Coronary artery (tissue), 2 donors: ENCODE measurements at regions not wholly inside any gene's neighbourhood (a gene's known extent, or its start where the extent isn't known, plus 50 kb on each side); places are given as distances from the start of the nearest gene placed in this dataset.

Experiments
- DNase-seq: peaks from one replicate; pipeline ENCODE4 v3.0.0-alpha.2; 2017; ENCODE audit warnings: low spot score
- H3K27ac ChIP-seq, 2 donors: fragments of 200-600 bp; sonication (generic); one replicate each; pipeline ENCODE4 v1.5.1; 2016 to 2019
- H3K4me3 ChIP-seq: fragments of 200-600 bp; sonication (generic); 2 replicates; pipeline ENCODE4 v1.5.1; 2016; ENCODE audit warnings: mild to moderate bottlenecking, moderate library complexity
- TF ChIP-seq, protein P1 (sequence below): fragments of 200-600 bp; sonication (generic); IDR thresholded peaks from one replicate; pipeline ENCODE4 v1.5.1; 2019; ENCODE audit warnings: antibody characterized with exemption

DNA sequence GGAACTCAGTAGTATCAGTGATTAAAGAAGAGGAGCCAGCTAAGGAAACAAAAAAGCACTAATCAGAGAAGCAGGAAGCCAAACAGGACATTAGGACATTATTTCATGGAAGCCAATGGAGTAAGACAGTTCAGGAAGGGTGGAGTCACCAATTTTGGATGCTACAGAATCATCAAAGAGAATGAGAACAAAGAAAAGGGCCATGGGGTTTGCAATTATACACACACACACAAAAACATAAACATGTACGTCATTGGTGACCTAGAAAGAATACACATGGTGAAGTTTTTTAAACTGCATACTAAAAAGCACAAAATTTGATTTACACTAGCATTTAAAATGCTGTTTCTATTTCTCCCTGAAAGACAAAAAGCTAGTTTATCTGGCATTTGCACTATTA is 96.8 kb upstream of the MRPS30 start:
- H3K27ac ChIP-seq = no peak overlapping the region
- no peak overlapping the region for H3K4me3 ChIP-seq
- TF ChIP-seq, protein P1, sequence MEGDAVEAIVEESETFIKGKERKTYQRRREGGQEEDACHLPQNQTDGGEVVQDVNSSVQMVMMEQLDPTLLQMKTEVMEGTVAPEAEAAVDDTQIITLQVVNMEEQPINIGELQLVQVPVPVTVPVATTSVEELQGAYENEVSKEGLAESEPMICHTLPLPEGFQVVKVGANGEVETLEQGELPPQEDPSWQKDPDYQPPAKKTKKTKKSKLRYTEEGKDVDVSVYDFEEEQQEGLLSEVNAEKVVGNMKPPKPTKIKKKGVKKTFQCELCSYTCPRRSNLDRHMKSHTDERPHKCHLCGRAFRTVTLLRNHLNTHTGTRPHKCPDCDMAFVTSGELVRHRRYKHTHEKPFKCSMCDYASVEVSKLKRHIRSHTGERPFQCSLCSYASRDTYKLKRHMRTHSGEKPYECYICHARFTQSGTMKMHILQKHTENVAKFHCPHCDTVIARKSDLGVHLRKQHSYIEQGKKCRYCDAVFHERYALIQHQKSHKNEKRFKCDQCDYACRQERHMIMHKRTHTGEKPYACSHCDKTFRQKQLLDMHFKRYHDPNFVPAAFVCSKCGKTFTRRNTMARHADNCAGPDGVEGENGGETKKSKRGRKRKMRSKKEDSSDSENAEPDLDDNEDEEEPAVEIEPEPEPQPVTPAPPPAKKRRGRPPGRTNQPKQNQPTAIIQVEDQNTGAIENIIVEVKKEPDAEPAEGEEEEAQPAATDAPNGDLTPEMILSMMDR = no peak
- no peak for DNase-seq

DNA sequence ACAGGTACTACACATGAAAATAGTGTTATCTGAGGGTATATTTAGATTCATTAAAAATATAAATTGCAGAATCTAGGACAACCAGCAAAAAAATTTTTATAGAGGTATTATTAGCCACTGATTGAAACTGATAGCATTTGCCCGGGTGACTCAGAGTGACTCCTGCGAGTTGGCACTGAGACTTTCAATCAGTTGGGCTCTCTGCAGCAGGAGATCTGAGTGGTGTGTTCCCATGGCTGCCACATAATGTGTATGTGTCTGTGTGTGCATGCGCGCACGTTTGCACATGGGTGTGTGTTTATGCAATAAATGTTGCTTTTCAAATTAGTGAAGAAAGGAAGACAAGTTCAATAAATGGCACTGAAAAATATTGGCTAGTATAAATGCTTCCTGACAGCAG is 100.1 kb upstream of the MRPS30 start:
- TF ChIP-seq, protein P1 = no peak
- no peak for DNase-seq
- H3K27ac ChIP-seq = no peak overlapping the region
- no peak overlapping the region for H3K4me3 ChIP-seq

DNA sequence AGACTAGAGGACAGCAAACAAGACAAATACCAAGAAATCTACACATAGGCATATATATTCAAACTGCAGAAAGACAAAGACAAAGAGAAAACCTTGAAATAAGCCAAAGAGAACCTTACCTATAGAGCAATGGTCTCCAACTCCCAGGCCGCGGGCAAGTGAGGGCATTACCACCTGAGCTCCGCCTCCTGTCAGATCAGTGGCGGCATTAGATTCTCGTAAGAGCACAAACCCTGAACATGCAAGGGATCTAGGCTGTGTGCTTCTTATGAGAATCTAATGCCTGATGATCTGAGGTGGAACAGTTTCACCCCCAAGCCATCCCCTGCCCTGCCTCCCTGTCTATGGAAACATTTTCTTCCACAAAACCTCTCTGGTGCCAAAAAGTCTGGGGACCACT is 101.0 kb upstream of the MRPS30 start:
- TF ChIP-seq, protein P1 = no peak
- no peak for DNase-seq
- no peak overlapping the region for H3K4me3 ChIP-seq
- H3K27ac ChIP-seq = no peak overlapping the region

DNA sequence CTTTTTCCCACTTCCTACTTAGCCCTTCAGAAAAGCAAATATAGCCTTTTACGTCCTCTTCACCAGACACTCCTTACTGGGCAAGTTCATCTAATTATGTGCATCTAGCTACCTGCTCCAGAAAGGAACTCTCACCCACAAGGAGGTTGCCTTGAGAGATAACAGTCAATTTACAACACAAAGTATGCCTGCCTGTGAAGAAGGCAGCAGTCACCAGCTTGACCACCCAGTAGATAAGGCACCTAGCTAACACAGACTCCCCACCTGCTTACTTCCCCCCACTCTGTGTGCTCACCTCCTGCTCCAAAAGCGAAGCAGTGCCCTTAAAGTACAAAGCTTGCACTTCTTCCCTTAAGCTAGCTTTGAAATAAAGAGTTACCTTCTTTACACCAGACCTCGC is 111.7 kb upstream of the MRPS30 start:
- Histone ChIP-seq H3K4me3 (no peak overlapping the region), H3K27ac (no peak overlapping the region)
- DNase-seq = no peak
- TF ChIP-seq, protein P1 = no peak

DNA sequence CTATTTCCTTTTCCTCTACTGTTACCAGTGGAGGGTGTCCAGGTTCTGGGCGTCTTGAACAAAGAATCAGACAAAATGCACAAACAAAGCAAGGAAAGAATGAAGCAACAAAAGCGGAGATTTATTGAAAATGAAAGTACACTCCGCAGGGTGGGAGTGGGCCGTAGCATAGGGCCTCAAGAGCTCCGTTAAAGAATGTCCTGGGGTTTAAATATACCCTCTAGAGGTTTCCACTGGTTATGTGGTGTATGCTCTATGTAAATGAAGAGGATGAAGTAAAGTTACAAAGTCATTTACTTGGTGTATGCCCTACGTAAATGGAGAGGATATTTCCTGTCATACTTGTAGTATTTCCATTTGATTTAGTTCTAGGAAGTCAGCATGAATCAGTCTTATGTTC is 113.5 kb upstream of the MRPS30 start:
- Histone ChIP-seq H3K27ac (no peak overlapping the region), H3K4me3 (no peak overlapping the region)
- TF ChIP-seq, protein P1 = no peak
- no peak for DNase-seq

DNA sequence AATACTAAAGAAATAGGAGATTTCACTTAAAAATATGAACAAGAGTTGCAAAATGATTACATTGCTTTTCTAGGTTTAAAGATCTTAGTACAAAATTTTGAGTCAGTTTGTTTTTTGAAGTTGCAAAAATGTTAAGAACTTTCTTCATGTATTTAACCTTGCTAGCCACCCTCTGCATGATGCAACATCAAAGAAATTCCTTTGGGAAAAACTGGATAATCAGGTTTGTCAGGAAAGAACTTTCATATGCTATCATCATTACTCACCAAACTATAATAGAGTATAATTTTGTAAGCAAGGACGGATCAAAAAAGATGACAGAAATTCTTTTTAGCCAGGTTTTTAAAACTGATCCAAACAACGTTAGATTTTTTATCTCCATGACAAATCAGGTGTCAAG is 116.9 kb upstream of the MRPS30 start:
- DNase-seq = no peak
- Histone ChIP-seq H3K4me3 (no peak overlapping the region), H3K27ac (no peak overlapping the region)
- TF ChIP-seq, protein P1 = no peak

DNA sequence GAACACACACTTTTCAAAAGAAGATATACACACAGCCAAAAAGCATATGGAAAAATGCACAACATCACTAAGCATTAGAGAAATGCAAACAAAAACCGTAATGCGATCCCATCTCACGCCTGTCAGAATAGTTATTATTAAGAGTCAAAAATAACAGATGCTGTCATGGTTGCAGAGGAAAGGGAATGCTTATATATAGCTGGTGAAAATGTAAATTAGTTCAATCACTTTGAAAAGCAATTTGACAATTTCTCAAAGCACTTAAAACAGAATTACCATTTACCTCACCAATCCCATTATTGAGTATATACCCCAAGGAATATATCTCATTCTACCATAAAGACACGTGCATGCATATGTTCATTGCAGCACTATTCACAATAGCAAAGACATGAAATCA is 126.8 kb upstream of the MRPS30 start:
- Histone ChIP-seq H3K27ac (no peak overlapping the region), H3K4me3 (no peak overlapping the region)
- TF ChIP-seq, protein P1 = no peak
- DNase-seq = no peak
